ENCODE measurements at regions not wholly inside any gene's neighbourhood (a gene's known extent, or its start where the extent isn't known, plus 50 kb on each side); places are given as distances from the start of the nearest gene placed in this dataset.

- Histone ChIP-seq H3K4me1 (ENCODE audit: control insufficient read depth in 1 of 2, insufficient read depth in 2 of 2, low read length in 2 of 2) (no peaks in the 10 kb centered on the region), H3K9me2 (ENCODE audit: insufficient read depth) (no peaks in the 10 kb centered on the region), H3K36me3 (ENCODE audit: control insufficient read depth in 1 of 2, insufficient read depth in 2 of 2, low read length in 2 of 2) (no peaks in the 10 kb centered on the region), H3K4me2 (ENCODE audit: low read length) (no peak overlapping the region), H3K9me3 (ENCODE audit: control insufficient read depth in 1 of 2, insufficient read depth in 1 of 2, low read depth in 1 of 2, low read length in 2 of 2) (peaks cover 3 to 4% of the 10 kb centered on the region in 2 experiments; a peak in 2 of 4 replicates), H3K27me3 (ENCODE audit: insufficient read depth, low read length) (no peaks in the 10 kb centered on the region), H3K79me2 (ENCODE audit: insufficient read depth, low read length) (no peaks in the 10 kb centered on the region), H3K4me3 (replicated peaks in 1 of 2; ENCODE audit: low read depth in 1 of 2, low read length in 2 of 2) (no peak overlapping the region), H3K27ac (ENCODE audit: low read depth, low read length) (no peak overlapping the region), H2AFZ (ENCODE audit: low read depth, low read length, poor library complexity, severe bottlenecking) (no peak overlapping the region), H3K9ac (ENCODE audit: low read length) (no peak overlapping the region), H4K20me1 (ENCODE audit: insufficient read depth) (no peaks in the 10 kb centered on the region)
- no TSS peak for BruUV-seq (replicated peaks)
- intact Hi-C loops (cut with micrococcal nuclease) = no loop called here
- no peak for ATAC-seq
- POLR2A ChIA-PET = no interaction called here
- CTCF ChIA-PET = no interaction called here
- RAD21 ChIA-PET (ENCODE audit: low non-redundant PET in 1 of 2, low total read pairs in 2 of 2, uncharacterized antibody in 2 of 2, unreplicated experiment in 2 of 2) = no interaction called here
- TF ChIP-seq JUND (IDR thresholded peaks at IDR 0.05) (no peak), EZH2 (IDR thresholded peaks at IDR 0.05) (no peak)
- no peak for DNase-seq (ENCODE audit: low read depth, low spot score)
These were observed 792.9 kb upstream of the GHITM start for GRCh38 chr10:83346266-83346910.

DNA sequence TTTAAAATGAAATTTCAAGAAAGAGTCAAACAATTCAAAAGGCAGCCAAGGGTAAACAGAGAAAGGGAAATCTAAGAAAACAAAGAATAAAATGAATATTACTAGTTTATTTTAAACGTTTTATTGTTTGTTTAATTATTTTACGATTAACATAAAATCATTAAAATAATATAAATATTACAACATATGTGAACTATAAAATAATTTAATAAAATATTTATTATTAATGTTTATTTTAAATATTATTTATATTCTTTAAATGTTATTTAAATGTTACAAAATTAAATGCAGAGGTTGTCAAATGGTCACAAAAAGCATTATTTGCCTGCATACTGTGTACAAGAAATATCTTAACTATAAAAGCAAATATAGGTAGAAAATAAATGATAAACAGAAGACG, 786.7 kb upstream of the GHITM start:
- no TSS peak for BruUV-seq (replicated peaks)
- RAD21 ChIA-PET (ENCODE audit: low non-redundant PET in 1 of 2, low total read pairs in 2 of 2, uncharacterized antibody in 2 of 2, unreplicated experiment in 2 of 2) = no interaction called here

More for the DNA sequence above, 786.7 kb upstream of the GHITM start:
- H3K9ac ChIP-seq (ENCODE audit: low read length) = no peak overlapping the region
- no peaks in the 10 kb centered on the region for H3K79me2 ChIP-seq (ENCODE audit: insufficient read depth, low read length)
- intact Hi-C loops (cut with micrococcal nuclease) = no loop called here
- TF ChIP-seq, protein P1, sequence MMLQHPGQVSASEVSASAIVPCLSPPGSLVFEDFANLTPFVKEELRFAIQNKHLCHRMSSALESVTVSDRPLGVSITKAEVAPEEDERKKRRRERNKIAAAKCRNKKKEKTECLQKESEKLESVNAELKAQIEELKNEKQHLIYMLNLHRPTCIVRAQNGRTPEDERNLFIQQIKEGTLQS (IDR thresholded peaks at IDR 0.05) = no peak
- TF ChIP-seq MAX (IDR thresholded peaks at IDR 0.05) (no peak), CBX3 (IDR thresholded peaks at IDR 0.05; ENCODE audit: low read depth) (no peak), ZNF274 (IDR thresholded peaks at IDR 0.05; ENCODE audit: low read depth, low read length) (no peak)
- H3K4me3 ChIP-seq (replicated peaks in 1 of 2; ENCODE audit: low read depth in 1 of 2, low read length in 2 of 2) = no peak overlapping the region
- ATAC-seq (no peak), DNase-seq (ENCODE audit: low read depth, low spot score) (no peak)
- no peak overlapping the region for H2AFZ ChIP-seq (ENCODE audit: low read depth, low read length, poor library complexity, severe bottlenecking)
- no peak overlapping the region for H3K4me2 ChIP-seq (ENCODE audit: low read length)
- ChIA-PET POLR2A (no interaction called here), CTCF (no interaction called here)
- no peaks in the 10 kb centered on the region for H3K4me1 ChIP-seq (ENCODE audit: control insufficient read depth in 1 of 2, insufficient read depth in 2 of 2, low read length in 2 of 2)
- no peak overlapping the region for H3K27ac ChIP-seq (ENCODE audit: low read depth, low read length)
- H3K36me3 ChIP-seq (ENCODE audit: control insufficient read depth in 1 of 2, insufficient read depth in 2 of 2, low read length in 2 of 2) = no peaks in the 10 kb centered on the region
- no peaks in the 10 kb centered on the region for H3K9me2 ChIP-seq (ENCODE audit: insufficient read depth)
- no peaks in the 10 kb centered on the region for H3K27me3 ChIP-seq (ENCODE audit: insufficient read depth, low read length)
- H3K9me3 ChIP-seq (ENCODE audit: control insufficient read depth in 1 of 2, insufficient read depth in 1 of 2, low read depth in 1 of 2, low read length in 2 of 2) = peaks cover 4 to 6% of the 10 kb centered on the region in 2 experiments; a peak in 2 of 4 replicates
- no peaks in the 10 kb centered on the region for H4K20me1 ChIP-seq (ENCODE audit: insufficient read depth)

Data from HCT116 (cell line).